Mesodermal cell (in vitro differentiated cells): ENCODE measurements at regions not wholly inside any gene's neighbourhood (a gene's known extent, or its start where the extent isn't known, plus 50 kb on each side); places are given as distances from the start of the nearest gene placed in this dataset.
"Not testable (repeated sequence)": the region's sequence is repeated elsewhere in the genome, so short reads cannot be mapped to it uniquely, and the experiment has no call there.

Source experiments
- H3K27ac ChIP-seq: 2 replicates; pipeline ENCODE4 v1.7.0; 2013; ENCODE audit warnings: mild to moderate bottlenecking, low read depth, low read length, moderate library complexity; ENCODE audit not compliant: severe bottlenecking
- H3K36me3 ChIP-seq: 2 replicates; pipeline ENCODE4 v1.7.1; 2013; ENCODE audit warnings: mild to moderate bottlenecking, low read length, moderate library complexity; ENCODE audit not compliant: control insufficient read depth, insufficient read depth
- H3K4me1 ChIP-seq: one replicate; pipeline ENCODE4 v1.7.1; 2013; ENCODE audit warnings: mild to moderate bottlenecking, low read length; ENCODE audit not compliant: insufficient read depth, control insufficient read depth, poor library complexity, severe bottlenecking
- H3K4me3 ChIP-seq: 2 replicates; pipeline ENCODE4 v1.7.0; 2013; ENCODE audit warnings: low read length, control low read depth, mild to moderate bottlenecking; ENCODE audit not compliant: insufficient read depth, poor library complexity, severe bottlenecking; ENCODE audit errors: extremely low read depth
- H3K9me3 ChIP-seq: 2 replicates; pipeline ENCODE4 v1.7.1; 2013; ENCODE audit warnings: mild to moderate bottlenecking, low read length, moderate library complexity; ENCODE audit not compliant: control insufficient read depth
- WGBS, 2 experiments: methylation state at CpG; one replicate each; pipeline ENCODE4 v1.1.5; 2013; ENCODE audit warnings: missing lambda C conversion rate in 2 of 2; ENCODE audit not compliant: insufficient coverage in 2 of 2; 5-methylcytosine and 5-hydroxymethylcytosine counted together

- 80 to 86% methylated on average over 1 of the region's 1 CpG for WGBS, 2 experiments
- not testable (repeated sequence) for H3K4me1 ChIP-seq, H3K36me3 ChIP-seq, H3K27ac ChIP-seq, H3K9me3 ChIP-seq, H3K4me3 ChIP-seq
Measured at GRCh38 chr2:228910872-228911271, 360.2 kb downstream of the PID1 start.

GRCh38 chr2:228902176-228902575 lies 368.9 kb downstream of the PID1 start:
- Histone ChIP-seq H3K36me3 (no peaks in the 10 kb centered on the region), H3K4me3 (no peak overlapping the region), H3K4me1 (no peaks in the 10 kb centered on the region), H3K27ac (no peak overlapping the region), H3K9me3 (no peaks in the 10 kb centered on the region)
- no CpG with 5 or more reads among the region's 3 CpGs for WGBS, 2 experiments

- H3K36me3 ChIP-seq = no peaks in the 10 kb centered on the region
- H3K9me3 ChIP-seq = no peaks in the 10 kb centered on the region
- no peak overlapping the region for H3K27ac ChIP-seq
- no peaks in the 10 kb centered on the region for H3K4me1 ChIP-seq
- H3K4me3 ChIP-seq = no peak overlapping the region
- 50 to 100% methylated on average over 1 of the region's 1 CpG for WGBS, 2 experiments
Measured at GRCh38 chr2:228901531-228901930, 369.6 kb downstream of the PID1 start.

GRCh38 chr2:228878138-228878537 lies 392.9 kb downstream of the PID1 start:
- Histone ChIP-seq H3K4me3 (no peak overlapping the region), H3K4me1 (no peaks in the 10 kb centered on the region), H3K27ac (no peak overlapping the region), H3K36me3 (no peaks in the 10 kb centered on the region), H3K9me3 (no peaks in the 10 kb centered on the region)
- 87% methylated on average over 1 of the region's 1 CpG; no CpG with 5 or more reads in 1 of the 2 experiments for WGBS, 2 experiments

GRCh38 chr2:228876276-228876675 lies 394.8 kb downstream of the PID1 start:
- H3K36me3 ChIP-seq = no peaks in the 10 kb centered on the region
- H3K27ac ChIP-seq = no peak overlapping the region
- WGBS, 2 experiments = 88% methylated on average over 1 of the region's 2 CpGs; no CpG with 5 or more reads in 1 of the 2 experiments
- H3K4me3 ChIP-seq = no peak overlapping the region
- H3K9me3 ChIP-seq = no peaks in the 10 kb centered on the region
- H3K4me1 ChIP-seq = no peaks in the 10 kb centered on the region

GRCh38 chr2:228875152-228875900 lies 395.8 kb downstream of the PID1 start:
- Histone ChIP-seq H3K36me3 (no peaks in the 10 kb centered on the region), H3K4me1 (no peaks in the 10 kb centered on the region), H3K9me3 (no peaks in the 10 kb centered on the region), H3K27ac (no peak overlapping the region), H3K4me3 (no peak overlapping the region)
- 83% methylated on average over 1 of the region's 5 CpGs; no CpG with 5 or more reads in 1 of the 2 experiments for WGBS, 2 experiments

- WGBS, 2 experiments = 82 to 89% methylated on average over 4 of the region's 4 CpGs
- Histone ChIP-seq H3K36me3 (no peaks in the 10 kb centered on the region), H3K27ac (no peak overlapping the region), H3K9me3 (no peaks in the 10 kb centered on the region), H3K4me1 (no peaks in the 10 kb centered on the region), H3K4me3 (no peak overlapping the region)
Measured at GRCh38 chr2:228871012-228871411, 400.1 kb downstream of the PID1 start.

- H3K9me3 ChIP-seq = no peaks in the 10 kb centered on the region
- no peaks in the 10 kb centered on the region for H3K36me3 ChIP-seq
- no peak overlapping the region for H3K27ac ChIP-seq
- no peaks in the 10 kb centered on the region for H3K4me1 ChIP-seq
- no peak overlapping the region for H3K4me3 ChIP-seq
Measured at GRCh38 chr2:228869636-228870264, 401.3 kb downstream of the PID1 start.

- no peak overlapping the region for H3K4me3 ChIP-seq
- WGBS, 2 experiments = 77% methylated on average over 3 of the region's 4 CpGs; no CpG with 5 or more reads in 1 of the 2 experiments
- H3K36me3 ChIP-seq = no peaks in the 10 kb centered on the region
- no peak overlapping the region for H3K27ac ChIP-seq
- H3K4me1 ChIP-seq = no peaks in the 10 kb centered on the region
- H3K9me3 ChIP-seq = no peaks in the 10 kb centered on the region
Measured at GRCh38 chr2:228867406-228867805, 403.7 kb downstream of the PID1 start.

GRCh38 chr2:228866781-228867180 lies 404.3 kb downstream of the PID1 start:
- Histone ChIP-seq H3K4me1 (no peaks in the 10 kb centered on the region), H3K27ac (no peak overlapping the region), H3K9me3 (no peaks in the 10 kb centered on the region), H3K36me3 (no peaks in the 10 kb centered on the region), H3K4me3 (no peak overlapping the region)
- WGBS, 2 experiments = 68 to 92% methylated on average over 2 of the region's 2 CpGs

- Histone ChIP-seq H3K4me1 (no peaks in the 10 kb centered on the region), H3K9me3 (no peaks in the 10 kb centered on the region), H3K4me3 (no peak overlapping the region), H3K27ac (no peak overlapping the region), H3K36me3 (no peaks in the 10 kb centered on the region)
- 85% methylated on average over 2 of the region's 2 CpGs; no CpG with 5 or more reads in 1 of the 2 experiments for WGBS, 2 experiments
Measured at GRCh38 chr2:228866044-228866443, 405.0 kb downstream of the PID1 start.
